ENCODE measurements at regions not wholly inside any gene's neighbourhood (a gene's known extent, or its start where the extent isn't known, plus 50 kb on each side); places are given as distances from the start of the nearest gene placed in this dataset.
A peak's percentile ranks its signal among the peaks of the same experiment; 100 is the strongest.

- Histone ChIP-seq H3K9ac (ENCODE audit: low read length in 2 of 2) (no peak overlapping the region), H3K27ac (ENCODE audit: low read length) (no peak overlapping the region), H3K4me3 (ENCODE audit: low read length in 2 of 2) (no peak overlapping the region), H3K4me1 (ENCODE audit: control insufficient read depth, insufficient read depth, low read length) (peaks cover 20% of the 10 kb centered on the region), H3K27me3 (ENCODE audit: control insufficient read depth in 1 of 2, insufficient read depth in 2 of 2, low read length in 2 of 2) (no peaks in the 10 kb centered on the region), H3K9me3 (ENCODE audit: control insufficient read depth in 2 of 2, low read length in 2 of 2) (no peaks in the 10 kb centered on the region), H3K36me3 (ENCODE audit: control insufficient read depth in 2 of 2, insufficient read depth in 2 of 2, low read length in 2 of 2) (no peaks in the 10 kb centered on the region)
These were observed 55.9 kb upstream of the PIP4K2A start for GRCh38 chr10:22770270-22770669.

GRCh38 chr10:22767859-22768258 lies 53.5 kb upstream of the PIP4K2A start:
- Histone ChIP-seq H3K36me3 (ENCODE audit: control insufficient read depth in 2 of 2, insufficient read depth in 2 of 2, low read length in 2 of 2) (no peaks in the 10 kb centered on the region), H3K27ac (ENCODE audit: low read length) (no peak overlapping the region), H3K9me3 (ENCODE audit: control insufficient read depth in 2 of 2, low read length in 2 of 2) (no peaks in the 10 kb centered on the region), H3K9ac (ENCODE audit: low read length in 2 of 2) (no peak overlapping the region), H3K27me3 (ENCODE audit: control insufficient read depth in 1 of 2, insufficient read depth in 2 of 2, low read length in 2 of 2) (no peaks in the 10 kb centered on the region), H3K4me3 (ENCODE audit: low read length in 2 of 2) (no peak overlapping the region), H3K4me1 (ENCODE audit: control insufficient read depth, insufficient read depth, low read length) (peaks cover 20% of the 10 kb centered on the region)

GRCh38 chr10:22766693-22767092 lies 52.3 kb upstream of the PIP4K2A start:
- no peaks in the 10 kb centered on the region for H3K9me3 ChIP-seq (ENCODE audit: control insufficient read depth in 2 of 2, low read length in 2 of 2)
- no peak overlapping the region for H3K27ac ChIP-seq (ENCODE audit: low read length)
- H3K9ac ChIP-seq (ENCODE audit: low read length in 2 of 2) = no peak overlapping the region
- H3K27me3 ChIP-seq (ENCODE audit: control insufficient read depth in 1 of 2, insufficient read depth in 2 of 2, low read length in 2 of 2) = no peaks in the 10 kb centered on the region
- peaks cover 20% of the 10 kb centered on the region for H3K4me1 ChIP-seq (ENCODE audit: control insufficient read depth, insufficient read depth, low read length)
- H3K4me3 ChIP-seq (ENCODE audit: low read length in 2 of 2) = peak overlapping the region in 1 of 2 donors; percentile 15
- no peaks in the 10 kb centered on the region for H3K36me3 ChIP-seq (ENCODE audit: control insufficient read depth in 2 of 2, insufficient read depth in 2 of 2, low read length in 2 of 2)

- no peaks in the 10 kb centered on the region for H3K9me3 ChIP-seq (ENCODE audit: control insufficient read depth in 2 of 2, low read length in 2 of 2)
- no peaks in the 10 kb centered on the region for H3K36me3 ChIP-seq (ENCODE audit: control insufficient read depth in 2 of 2, insufficient read depth in 2 of 2, low read length in 2 of 2)
- peak overlapping the region; percentile 25 for H3K27ac ChIP-seq (ENCODE audit: low read length)
These were observed 51.5 kb upstream of the PIP4K2A start for GRCh38 chr10:22765660-22766547.

GRCh38 chr10:22764639-22765038 lies 50.3 kb upstream of the PIP4K2A start:
- H3K9me3 ChIP-seq (ENCODE audit: control insufficient read depth in 2 of 2, low read length in 2 of 2) = no peaks in the 10 kb centered on the region
- H3K4me3 ChIP-seq (ENCODE audit: low read length in 2 of 2) = peak overlapping the region in 1 of 2 donors; percentile 7
- H3K27me3 ChIP-seq (ENCODE audit: control insufficient read depth in 1 of 2, insufficient read depth in 2 of 2, low read length in 2 of 2) = no peaks in the 10 kb centered on the region
- no peak overlapping the region for H3K27ac ChIP-seq (ENCODE audit: low read length)
- H3K4me1 ChIP-seq (ENCODE audit: control insufficient read depth, insufficient read depth, low read length) = peaks cover 20% of the 10 kb centered on the region
- no peak overlapping the region for H3K9ac ChIP-seq (ENCODE audit: low read length in 2 of 2)
- no peaks in the 10 kb centered on the region for H3K36me3 ChIP-seq (ENCODE audit: control insufficient read depth in 2 of 2, insufficient read depth in 2 of 2, low read length in 2 of 2)

More at GRCh38 chr10:22765660-22766547, 51.5 kb upstream of the PIP4K2A start:
- H3K27me3 ChIP-seq (ENCODE audit: control insufficient read depth in 1 of 2, insufficient read depth in 2 of 2, low read length in 2 of 2) = no peaks in the 10 kb centered on the region
- peaks cover 20% of the 10 kb centered on the region for H3K4me1 ChIP-seq (ENCODE audit: control insufficient read depth, insufficient read depth, low read length)
- H3K9ac ChIP-seq (ENCODE audit: low read length in 2 of 2) = no peak overlapping the region
- no peak overlapping the region for H3K4me3 ChIP-seq (ENCODE audit: low read length in 2 of 2)

All from stomach smooth muscle (tissue), 2 donors.